ENCODE measurements at regions not wholly inside any gene's neighbourhood (a gene's known extent, or its start where the extent isn't known, plus 50 kb on each side); places are given as distances from the start of the nearest gene placed in this dataset.
"Not testable (repeated sequence)": the region's sequence is repeated elsewhere in the genome, so short reads cannot be mapped to it uniquely, and the experiment has no call there.

DNA sequence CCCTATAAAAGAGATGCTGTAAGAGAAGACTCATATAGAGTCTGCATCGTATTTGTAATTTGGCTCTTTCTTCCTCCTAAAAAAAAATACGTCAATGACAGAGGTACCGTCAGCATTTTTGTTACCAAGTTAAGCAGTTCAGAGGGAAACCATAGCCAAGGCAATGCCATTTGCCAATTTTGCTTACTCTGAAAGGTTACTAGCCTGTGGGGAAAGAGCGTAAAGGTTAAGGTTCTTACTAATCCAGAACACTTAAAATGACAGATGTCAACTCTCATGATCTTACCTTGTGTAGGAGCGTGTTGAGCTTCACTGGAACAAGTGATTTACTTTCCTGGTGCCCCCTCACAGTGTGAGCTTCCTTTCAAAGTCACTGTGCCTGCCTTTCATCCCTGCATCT lies 119.4 kb upstream of the SPATA31A3 start:
- not testable (repeated sequence) for TF ChIP-seq CTCF (IDR thresholded peaks at IDR 0.05; ENCODE audit: poor library complexity); EZH2 (IDR thresholded peaks at IDR 0.05; ENCODE audit: borderline replicate concordance)
